HG02763 (cell line): ENCODE measurements at regions not wholly inside any gene's neighbourhood (a gene's known extent, or its start where the extent isn't known, plus 50 kb on each side); places are given as distances from the start of the nearest gene placed in this dataset.
"Not testable (repeated sequence)": the region's sequence is repeated elsewhere in the genome, so short reads cannot be mapped to it uniquely, and the experiment has no call there.

Source experiments
- ATAC-seq: cut with Tn5 transposase; IDR thresholded peaks from one replicate; pipeline ENCODE4 v1.9.1; 2021; ENCODE audit warnings: mild to moderate bottlenecking, moderate library complexity; ENCODE audit not compliant: unreplicated experiment

DNA sequence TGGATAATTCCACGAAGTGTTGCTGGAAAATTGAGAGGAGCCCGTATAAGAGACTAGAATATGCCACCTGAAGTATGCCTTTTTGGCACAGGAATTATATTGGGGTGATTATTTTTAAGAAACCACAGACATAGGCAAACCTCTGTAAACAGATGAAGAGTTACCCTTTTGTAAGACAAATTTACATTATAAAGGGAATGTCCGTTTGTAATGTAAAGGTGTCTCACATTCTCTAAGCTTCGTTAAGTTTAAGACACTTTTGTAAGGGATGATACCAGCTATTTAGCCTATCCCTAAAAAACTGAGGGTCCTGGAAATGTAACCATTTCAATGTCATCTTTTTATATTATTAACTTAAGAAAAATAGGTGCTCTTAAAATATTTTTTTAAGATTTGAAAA is 432.8 kb upstream of the SYT4 start:
- no peak for ATAC-seq

DNA sequence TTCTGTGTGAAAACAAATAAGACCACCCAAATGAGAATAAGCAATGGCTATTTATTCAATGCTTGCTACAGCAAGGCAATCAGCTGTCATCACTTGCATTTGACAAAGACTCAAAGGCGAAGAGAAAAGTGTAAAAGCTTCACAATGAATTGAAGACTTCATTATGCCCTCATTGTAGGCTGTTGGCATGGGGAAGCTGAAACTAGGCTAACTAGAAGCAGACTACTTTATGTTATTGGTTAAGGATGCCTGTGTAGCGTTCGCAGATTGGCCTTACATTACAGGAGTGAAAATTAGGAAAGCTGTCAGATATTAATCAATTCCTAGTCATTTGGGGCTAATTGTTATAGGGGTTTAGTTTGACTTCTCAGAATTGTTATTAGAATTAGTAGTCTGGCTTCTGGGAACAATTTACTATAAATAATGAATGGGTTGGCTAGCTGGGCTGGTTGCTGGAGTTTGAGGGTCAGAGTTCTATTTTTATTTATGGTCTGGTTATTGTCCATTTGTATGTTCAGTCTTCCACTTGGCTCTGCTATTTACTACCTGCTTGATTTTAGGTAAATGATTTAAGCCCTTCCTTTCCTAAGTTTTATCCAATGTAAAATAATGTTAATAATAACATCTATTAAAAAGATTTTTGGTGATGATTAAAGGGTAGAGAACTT is 437.2 kb upstream of the SYT4 start:
- no peak for ATAC-seq

DNA sequence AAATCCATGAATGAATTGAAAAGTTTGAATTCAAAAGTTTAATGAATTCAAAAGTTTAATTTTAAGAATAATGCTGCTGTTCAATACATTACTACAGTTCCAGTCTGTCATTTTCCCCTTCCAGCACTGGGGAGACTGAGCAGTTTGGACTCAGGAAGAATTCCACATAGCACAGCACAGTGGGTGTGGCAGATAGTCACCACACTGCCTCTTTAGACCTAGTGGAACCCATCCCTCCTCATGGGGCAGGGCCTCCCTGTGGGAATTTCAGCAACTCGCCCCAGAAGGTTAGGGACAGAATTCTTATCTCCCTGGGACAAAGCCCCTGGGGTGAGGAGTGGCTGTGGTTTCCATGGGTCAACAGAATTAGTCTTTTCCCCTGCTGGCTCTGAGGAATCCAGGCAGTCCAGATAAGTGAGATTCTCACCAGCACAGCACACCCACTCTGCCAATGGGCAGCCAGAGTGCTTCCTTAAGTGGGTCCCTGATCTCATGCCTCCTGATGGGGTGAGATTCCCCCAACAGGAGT is 442.0 kb upstream of the SYT4 start:
- no peak for ATAC-seq

- no peak for ATAC-seq
Measured at GRCh38 chr18:43720041-43720440, 442.8 kb upstream of the SYT4 start.

- ATAC-seq = no peak
Measured at GRCh38 chr18:43735570-43735969, 458.3 kb upstream of the SYT4 start.

- ATAC-seq = no peak
Measured at GRCh38 chr18:43744960-43745745, 467.9 kb upstream of the SYT4 start.

DNA sequence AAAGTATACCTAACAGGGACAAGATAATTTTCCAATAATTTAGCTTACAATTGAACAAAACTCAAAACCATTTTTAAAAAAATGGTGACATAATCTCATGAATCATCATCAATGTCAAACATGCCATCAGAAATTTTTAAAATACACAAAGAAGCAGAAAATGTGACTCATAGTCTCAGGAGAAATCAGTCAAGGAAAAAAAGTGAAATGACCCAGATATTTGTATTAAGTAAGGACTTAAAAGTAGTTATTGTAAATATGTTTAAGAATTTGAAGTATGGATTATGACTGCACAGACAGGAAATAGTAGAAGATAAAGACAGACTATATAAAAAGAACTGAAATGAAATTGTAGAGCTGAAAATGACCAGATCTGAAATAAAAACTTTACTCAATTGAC is 473.9 kb upstream of the SYT4 start:
- no peak for ATAC-seq

DNA sequence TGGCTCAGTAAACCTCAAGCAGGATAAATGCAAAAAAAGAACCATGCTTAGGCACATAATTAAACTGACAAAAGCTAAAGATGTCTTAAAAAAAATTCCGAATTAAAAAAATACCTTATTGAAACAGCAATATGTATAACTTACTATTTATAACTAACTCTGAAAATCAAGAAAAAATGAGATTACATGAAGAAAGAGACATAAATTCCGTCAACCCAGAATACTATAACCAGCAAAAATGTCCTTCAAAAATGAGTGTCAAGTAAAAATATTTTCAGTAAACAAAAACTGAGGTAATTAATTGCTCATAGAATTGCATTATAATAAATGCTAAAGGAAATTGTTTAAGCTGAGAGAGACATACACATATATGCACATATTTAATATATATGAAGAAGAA is 474.5 kb upstream of the SYT4 start:
- ATAC-seq = no peak

DNA sequence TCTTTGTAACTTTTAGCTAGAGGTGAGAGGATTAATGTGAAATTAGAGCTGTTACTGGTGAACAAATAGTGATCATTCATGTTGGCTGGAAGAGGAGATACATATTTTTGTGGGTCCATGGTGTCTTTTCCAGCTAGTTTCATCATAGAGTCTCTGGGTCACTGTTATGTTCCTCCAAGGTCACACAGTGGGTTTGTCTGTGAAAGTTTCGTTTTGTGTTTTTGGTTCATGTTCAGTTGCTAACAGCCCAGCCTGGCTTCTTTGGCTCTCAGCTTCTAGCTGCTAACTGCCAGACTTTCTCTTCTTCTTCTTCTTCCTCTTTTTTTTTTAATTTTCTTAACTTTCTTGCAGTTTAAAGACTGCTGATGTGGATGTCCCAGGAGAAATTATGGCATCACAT is 480.0 kb upstream of the SYT4 start:
- no peak for ATAC-seq

GRCh38 chr18:43758734-43759133 is 481.4 kb upstream of the SYT4 start:
- ATAC-seq = no peak

DNA sequence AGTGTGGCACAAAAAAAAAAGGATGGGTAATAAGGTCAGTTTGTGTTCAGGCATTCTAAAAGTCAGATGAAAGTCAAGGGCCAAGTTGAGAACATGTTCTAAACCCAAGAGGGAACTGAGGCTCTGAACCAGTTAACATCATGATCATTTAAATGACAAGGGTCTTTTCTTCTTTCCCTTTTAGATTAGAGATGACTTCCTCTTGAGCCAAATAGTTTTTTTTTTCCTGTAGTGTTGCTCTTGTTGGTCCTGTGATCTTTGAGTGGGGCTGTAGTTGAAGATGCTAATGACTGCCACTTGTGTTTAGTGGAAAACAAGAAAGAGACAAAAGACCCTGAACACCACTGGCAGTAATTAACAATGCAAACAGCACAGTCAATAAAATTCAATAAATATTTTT is 482.7 kb upstream of the SYT4 start:
- ATAC-seq = no peak

DNA sequence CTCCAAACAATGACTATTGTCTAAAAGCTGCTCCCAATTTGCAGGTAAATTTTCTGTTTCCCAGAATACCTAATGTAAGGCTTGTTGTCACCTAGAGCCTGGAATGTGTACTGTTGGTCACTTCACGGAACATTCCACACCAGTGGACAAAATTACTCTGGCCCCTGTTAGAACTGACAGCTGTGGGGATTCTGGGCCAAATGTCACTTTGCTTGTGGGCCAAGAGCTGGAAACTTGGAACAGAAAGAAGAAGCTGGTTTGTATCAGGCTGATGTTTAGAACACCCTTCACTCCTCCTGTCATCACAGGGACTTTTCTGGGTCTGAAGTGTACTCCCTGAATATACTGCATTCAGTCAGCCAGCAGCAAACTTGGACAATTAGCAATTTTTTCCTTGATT is 495.6 kb upstream of the SYT4 start:
- no peak for ATAC-seq

DNA sequence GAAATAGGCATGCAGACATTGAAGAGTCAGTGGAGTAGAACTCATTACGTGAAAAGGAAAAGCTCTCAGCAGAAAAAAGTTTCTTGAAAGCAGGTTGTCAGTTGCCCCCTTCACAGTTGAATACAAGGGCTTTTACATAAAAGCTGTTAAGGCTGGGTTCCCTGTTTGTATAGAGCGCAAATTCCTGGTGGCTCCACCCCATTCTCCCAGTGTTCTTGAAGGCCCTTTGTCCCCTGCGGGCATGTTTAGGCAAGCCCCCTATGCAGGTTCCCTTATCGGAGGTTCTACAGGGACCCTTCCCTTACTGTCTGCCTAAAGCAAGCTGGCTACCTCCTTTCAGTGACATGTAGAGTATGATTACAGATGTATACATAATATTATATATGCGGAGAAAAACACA is 497.2 kb upstream of the SYT4 start:
- ATAC-seq = no peak

DNA sequence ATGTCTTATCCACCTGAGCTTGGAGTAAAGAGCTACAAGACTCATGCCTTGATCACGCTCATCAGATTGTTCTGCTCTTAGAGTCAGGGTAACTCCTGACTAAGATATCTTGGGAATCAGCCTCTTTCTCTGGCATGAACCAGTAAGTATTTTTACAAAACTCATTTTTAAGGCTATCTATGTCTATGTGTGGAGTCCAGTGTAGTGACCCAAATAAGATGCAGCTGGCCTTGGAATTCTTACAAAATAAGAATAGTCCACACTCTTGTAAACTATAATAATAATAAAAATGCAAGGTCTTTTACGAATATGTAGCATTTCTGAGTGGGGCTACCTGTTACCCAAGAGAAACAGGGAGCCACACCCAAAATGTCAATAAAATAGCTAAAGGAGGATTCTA is 498.3 kb upstream of the SYT4 start:
- ATAC-seq = no peak

DNA sequence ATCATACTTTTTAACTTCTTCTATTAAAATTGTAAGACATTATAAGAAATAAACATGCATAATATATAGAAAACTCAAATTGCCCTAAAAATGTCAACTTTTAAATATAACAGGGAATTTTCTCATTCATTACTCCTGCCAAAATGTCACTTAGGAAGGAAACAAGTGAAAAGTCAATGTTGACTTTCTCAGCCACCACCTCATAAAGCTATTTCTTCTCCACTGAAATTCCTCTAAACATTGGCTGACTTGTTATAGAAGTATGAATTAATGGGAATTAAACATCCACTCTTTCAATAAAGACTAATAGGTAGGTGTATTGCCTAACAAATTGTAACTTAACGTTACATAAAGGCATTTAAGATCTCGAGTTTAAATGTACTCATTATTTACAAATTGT is 499.7 kb upstream of the SYT4 start:
- ATAC-seq = no peak

GRCh38 chr18:43777636-43778304 is 500.5 kb upstream of the SYT4 start:
- no peak for ATAC-seq

DNA sequence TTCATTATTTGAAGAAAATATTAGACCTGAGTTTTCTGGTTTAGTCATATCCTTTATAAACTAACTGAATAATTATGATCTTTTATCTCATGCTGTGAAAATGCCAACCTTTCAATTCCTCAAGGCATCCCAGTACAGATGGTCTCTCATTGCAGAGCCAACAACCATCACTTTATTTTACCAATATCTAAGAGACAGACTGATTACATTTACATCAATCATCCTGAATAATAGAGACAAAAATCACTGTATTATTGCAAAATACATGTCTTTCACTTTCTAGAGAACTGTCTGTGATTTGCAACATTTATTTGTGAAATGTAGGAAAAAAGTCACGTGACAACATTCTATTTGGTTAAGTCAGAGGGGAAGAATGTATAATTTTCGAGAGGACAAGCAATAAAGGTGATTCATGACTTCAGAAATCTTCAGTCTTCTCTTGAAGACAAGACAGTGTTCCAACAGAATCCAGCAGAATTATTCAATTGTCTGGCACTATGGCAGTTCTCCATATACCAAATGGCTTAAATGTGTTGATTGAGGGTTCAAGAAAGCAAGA is 503.6 kb upstream of the SYT4 start:
- no peak for ATAC-seq

GRCh38 chr18:43785158-43785557 is 507.9 kb upstream of the SYT4 start:
- ATAC-seq = no peak

DNA sequence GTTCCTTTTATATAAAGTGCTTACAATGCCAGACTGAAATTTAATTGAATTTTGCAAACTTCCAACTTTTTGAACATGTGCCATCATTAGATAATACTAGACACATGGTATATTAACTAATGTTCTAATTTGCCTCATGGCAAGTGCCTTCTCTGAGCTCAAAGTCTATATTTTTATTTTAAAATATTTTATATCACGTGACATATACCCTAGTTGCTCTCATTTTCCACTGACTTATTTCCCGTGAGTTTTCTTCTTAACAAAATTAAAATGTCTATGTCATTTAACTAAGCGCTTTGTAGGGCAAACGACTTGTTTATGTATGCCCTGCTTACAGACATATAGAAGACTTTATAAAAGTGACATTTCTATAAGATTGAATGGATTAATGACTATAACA is 509.6 kb upstream of the SYT4 start:
- ATAC-seq = no peak

DNA sequence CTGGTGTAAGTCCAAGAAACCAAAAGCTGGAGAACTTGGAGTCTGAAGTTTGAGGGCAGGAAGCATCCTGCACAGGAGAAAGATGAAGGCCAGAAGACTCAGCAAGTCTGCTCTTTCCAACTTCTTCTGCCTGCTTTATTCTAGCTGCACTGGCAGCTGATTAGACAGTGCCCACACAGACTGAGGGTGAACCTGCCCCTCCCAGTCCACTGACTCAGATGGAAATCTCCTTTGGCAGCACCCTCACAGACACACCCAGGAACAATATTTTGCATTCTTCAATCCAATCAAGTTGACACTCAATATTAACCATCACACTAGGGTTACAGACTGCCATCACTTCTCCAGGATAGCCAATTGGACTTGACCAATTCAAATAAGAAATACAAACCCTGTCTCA is 510.4 kb upstream of the SYT4 start:
- ATAC-seq = not testable (repeated sequence)

DNA sequence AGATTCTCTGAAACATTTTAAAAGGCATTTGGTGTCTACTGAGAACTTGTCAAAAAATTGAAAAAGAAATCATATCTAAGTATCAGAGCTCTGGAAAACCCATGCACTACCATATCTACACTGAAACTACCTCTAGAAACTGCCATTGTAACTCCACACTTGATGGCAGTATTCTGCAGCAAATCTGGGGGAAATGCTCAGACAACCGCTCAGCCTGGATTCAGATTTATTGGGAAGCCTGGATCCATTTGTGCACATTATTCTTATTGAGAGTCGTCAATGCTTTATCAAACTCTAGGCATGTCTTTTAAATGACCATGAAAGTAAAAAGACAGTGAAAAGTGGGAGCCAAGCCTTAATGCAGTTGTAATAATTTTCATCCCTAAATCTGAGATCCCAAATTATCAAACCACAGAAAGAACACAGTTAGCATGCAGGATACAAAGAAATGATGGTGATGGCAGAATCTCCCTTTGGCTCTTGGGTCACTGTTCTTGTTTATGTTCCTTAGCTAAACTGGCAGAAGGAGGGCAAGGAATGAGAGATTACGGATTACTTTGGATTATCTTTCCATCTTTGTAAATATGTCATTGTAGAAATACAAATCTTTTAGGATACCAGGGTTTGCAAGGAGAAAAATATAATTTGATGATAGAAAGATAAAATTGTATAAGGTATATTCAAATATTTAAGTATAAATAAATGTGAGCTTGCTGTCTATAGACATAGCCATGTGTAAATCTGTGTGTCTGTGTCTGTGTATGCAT is 512.1 kb upstream of the SYT4 start:
- no peak for ATAC-seq
